ENCODE measurements at regions not wholly inside any gene's neighbourhood (a gene's known extent, or its start where the extent isn't known, plus 50 kb on each side); places are given as distances from the start of the nearest gene placed in this dataset.

DNA sequence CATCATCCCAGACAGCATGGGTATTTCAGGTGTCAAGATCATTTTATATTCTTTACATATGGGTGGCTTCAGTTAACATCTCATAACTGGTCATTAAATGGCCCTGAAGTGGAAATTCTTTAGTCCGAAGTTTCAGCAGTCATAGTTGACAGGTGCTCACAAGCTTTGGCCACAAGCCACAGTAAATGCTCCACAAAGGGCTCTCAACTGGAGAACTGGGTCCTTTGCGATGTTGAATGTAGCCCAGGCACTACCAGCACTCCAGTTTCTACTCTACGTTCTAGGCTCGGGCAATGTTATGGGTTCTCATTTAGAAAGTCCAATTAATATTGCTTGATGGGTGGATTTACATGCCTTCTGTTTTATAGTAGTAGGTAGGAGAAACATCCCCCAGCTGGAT lies 206.3 kb downstream of the CWF19L2 start:
- TF ChIP-seq POLR2AphosphoS5 (IDR thresholded peaks at IDR 0.05; ENCODE audit: low read depth, low read length), result no peak
- TF ChIP-seq, protein P1, sequence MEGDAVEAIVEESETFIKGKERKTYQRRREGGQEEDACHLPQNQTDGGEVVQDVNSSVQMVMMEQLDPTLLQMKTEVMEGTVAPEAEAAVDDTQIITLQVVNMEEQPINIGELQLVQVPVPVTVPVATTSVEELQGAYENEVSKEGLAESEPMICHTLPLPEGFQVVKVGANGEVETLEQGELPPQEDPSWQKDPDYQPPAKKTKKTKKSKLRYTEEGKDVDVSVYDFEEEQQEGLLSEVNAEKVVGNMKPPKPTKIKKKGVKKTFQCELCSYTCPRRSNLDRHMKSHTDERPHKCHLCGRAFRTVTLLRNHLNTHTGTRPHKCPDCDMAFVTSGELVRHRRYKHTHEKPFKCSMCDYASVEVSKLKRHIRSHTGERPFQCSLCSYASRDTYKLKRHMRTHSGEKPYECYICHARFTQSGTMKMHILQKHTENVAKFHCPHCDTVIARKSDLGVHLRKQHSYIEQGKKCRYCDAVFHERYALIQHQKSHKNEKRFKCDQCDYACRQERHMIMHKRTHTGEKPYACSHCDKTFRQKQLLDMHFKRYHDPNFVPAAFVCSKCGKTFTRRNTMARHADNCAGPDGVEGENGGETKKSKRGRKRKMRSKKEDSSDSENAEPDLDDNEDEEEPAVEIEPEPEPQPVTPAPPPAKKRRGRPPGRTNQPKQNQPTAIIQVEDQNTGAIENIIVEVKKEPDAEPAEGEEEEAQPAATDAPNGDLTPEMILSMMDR (IDR thresholded peaks at IDR 0.05 in 2 of 3, conservative IDR thresholded peaks at IDR 0.05 in 1 of 3; ENCODE audit: borderline replicate concordance in 1 of 3, insufficient read depth in 1 of 3, low read depth in 2 of 3, low read length in 2 of 3), result no peak
- TF ChIP-seq EZH2phosphoT487 (IDR thresholded peaks at IDR 0.05; ENCODE audit: borderline replicate concordance), result no peak
- TF ChIP-seq TCF7L2 (IDR thresholded peaks at IDR 0.05; ENCODE audit: borderline replicate concordance, extremely low read depth, insufficient read depth, insufficient read length), result no peak
- TF ChIP-seq ZNF274 (IDR thresholded peaks at IDR 0.05; ENCODE audit: low read depth, low read length), result no peak
- no peak for TF ChIP-seq POLR2A (IDR thresholded peaks at IDR 0.05; ENCODE audit: borderline replicate concordance, extremely low read depth, insufficient read depth, insufficient read length)
- no peak for TF ChIP-seq RAD21 (IDR thresholded peaks at IDR 0.05; ENCODE audit: low read depth)
- TF ChIP-seq SP1 (IDR thresholded peaks at IDR 0.05; ENCODE audit: low read depth), result no peak
- TF ChIP-seq SIN3A (IDR thresholded peaks at IDR 0.05; ENCODE audit: low read depth), result no peak
- no peak for TF ChIP-seq CEBPB (IDR thresholded peaks at IDR 0.05; ENCODE audit: low read depth)
- TF ChIP-seq, protein P2, sequence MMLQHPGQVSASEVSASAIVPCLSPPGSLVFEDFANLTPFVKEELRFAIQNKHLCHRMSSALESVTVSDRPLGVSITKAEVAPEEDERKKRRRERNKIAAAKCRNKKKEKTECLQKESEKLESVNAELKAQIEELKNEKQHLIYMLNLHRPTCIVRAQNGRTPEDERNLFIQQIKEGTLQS (IDR thresholded peaks at IDR 0.05), result no peak
